Type B pancreatic cell (in vitro differentiated cells): ENCODE measurements at regions not wholly inside any gene's neighbourhood (a gene's known extent, or its start where the extent isn't known, plus 50 kb on each side); places are given as distances from the start of the nearest gene placed in this dataset.

Experiments
- DNase-seq: peaks from one replicate; pipeline ENCODE4 v3.0.0; 2021; ENCODE audit warnings: mixed read lengths; ENCODE audit not compliant: unreplicated experiment; ENCODE audit errors: extremely low spot score
- H3K27ac Mint-ChIP-seq: 2 replicates; pipeline ENCODE4 v1.8.0; 2021; ENCODE audit warnings: mild to moderate bottlenecking, mixed read lengths
- H3K27me3 Mint-ChIP-seq: 2 replicates; pipeline ENCODE4 v1.8.0; 2021; ENCODE audit warnings: mixed read lengths
- H3K36me3 Mint-ChIP-seq: 2 replicates; pipeline ENCODE4 v1.8.0; 2021; ENCODE audit warnings: mixed read lengths
- H3K4me1 Mint-ChIP-seq: one replicate; pipeline ENCODE4 v1.8.0; 2021; ENCODE audit warnings: mixed read lengths; ENCODE audit not compliant: unreplicated experiment
- H3K4me3 Mint-ChIP-seq: 2 replicates; pipeline ENCODE4 v1.8.0; 2021; ENCODE audit warnings: mild to moderate bottlenecking, mixed read lengths
- H3K9me3 Mint-ChIP-seq: 2 replicates; pipeline ENCODE4 v1.8.0; 2021; ENCODE audit warnings: mixed read lengths
- TF ChIP-seq, protein P1 (sequence below): fragments of 200-600 bp; sonication (generic); conservative IDR thresholded peaks from 2 replicates; pipeline ENCODE4 v1.5.0; 2021; ENCODE audit warnings: antibody characterized with exemption, mild to moderate bottlenecking

- TF ChIP-seq, protein P1, sequence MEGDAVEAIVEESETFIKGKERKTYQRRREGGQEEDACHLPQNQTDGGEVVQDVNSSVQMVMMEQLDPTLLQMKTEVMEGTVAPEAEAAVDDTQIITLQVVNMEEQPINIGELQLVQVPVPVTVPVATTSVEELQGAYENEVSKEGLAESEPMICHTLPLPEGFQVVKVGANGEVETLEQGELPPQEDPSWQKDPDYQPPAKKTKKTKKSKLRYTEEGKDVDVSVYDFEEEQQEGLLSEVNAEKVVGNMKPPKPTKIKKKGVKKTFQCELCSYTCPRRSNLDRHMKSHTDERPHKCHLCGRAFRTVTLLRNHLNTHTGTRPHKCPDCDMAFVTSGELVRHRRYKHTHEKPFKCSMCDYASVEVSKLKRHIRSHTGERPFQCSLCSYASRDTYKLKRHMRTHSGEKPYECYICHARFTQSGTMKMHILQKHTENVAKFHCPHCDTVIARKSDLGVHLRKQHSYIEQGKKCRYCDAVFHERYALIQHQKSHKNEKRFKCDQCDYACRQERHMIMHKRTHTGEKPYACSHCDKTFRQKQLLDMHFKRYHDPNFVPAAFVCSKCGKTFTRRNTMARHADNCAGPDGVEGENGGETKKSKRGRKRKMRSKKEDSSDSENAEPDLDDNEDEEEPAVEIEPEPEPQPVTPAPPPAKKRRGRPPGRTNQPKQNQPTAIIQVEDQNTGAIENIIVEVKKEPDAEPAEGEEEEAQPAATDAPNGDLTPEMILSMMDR = no peak
- DNase-seq = no peak
- Mint-ChIP-seq H3K27me3 (no peaks in the 10 kb centered on the region), H3K36me3 (no peaks in the 10 kb centered on the region), H3K4me1 (peaks cover 6% of the 10 kb centered on the region), H3K27ac (no peak overlapping the region), H3K9me3 (peaks cover 13% of the 10 kb centered on the region), H3K4me3 (no peak overlapping the region)
Measured at GRCh38 chr12:105455261-105455660, 124.8 kb downstream of the C12orf75 start.

- Mint-ChIP-seq H3K27me3 (no peaks in the 10 kb centered on the region), H3K36me3 (no peaks in the 10 kb centered on the region), H3K27ac (no peak overlapping the region), H3K4me1 (peaks cover 8% of the 10 kb centered on the region), H3K9me3 (peaks cover 13% of the 10 kb centered on the region), H3K4me3 (no peak overlapping the region)
- TF ChIP-seq, protein P1 = no peak
- DNase-seq = no peak
Measured at GRCh38 chr12:105457026-105457425, 126.5 kb downstream of the C12orf75 start.

DNA sequence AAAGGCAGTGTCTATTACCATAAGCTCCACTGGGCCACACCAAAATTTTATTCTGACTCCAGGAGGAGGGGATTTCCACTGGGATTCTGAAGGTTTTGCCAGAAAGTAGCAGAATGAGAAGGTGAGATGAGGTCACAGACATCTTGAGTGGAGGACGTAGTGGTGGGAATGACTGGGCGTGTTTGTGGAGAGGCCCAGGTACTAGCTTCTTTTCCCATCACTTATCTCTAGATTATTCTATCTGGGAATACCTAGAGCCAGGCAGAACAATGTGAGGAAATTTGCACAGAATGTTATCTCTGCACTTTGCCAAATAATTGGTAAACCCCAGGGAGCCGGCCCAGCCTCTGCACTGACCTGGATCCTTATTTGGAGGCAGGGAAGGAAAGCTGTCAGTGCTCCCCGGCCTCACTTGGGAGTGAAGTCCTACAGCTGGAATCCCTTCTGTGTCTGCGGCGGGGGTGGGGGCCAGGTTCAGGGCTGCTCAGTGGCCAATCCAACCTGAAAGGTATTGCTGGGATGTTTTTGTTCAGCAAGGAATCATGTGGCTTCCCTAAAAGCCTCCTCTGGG lies 129.4 kb downstream of the C12orf75 start:
- peaks cover 13% of the 10 kb centered on the region for H3K9me3 Mint-ChIP-seq
- H3K27ac Mint-ChIP-seq = no peak overlapping the region
- H3K36me3 Mint-ChIP-seq = no peaks in the 10 kb centered on the region

GRCh38 chr12:105461271-105461943 lies 130.9 kb downstream of the C12orf75 start:
- H3K4me1 Mint-ChIP-seq = peaks cover 8% of the 10 kb centered on the region
- H3K27ac Mint-ChIP-seq = no peak overlapping the region
- peaks cover 5% of the 10 kb centered on the region for H3K27me3 Mint-ChIP-seq
- DNase-seq = no peak
- TF ChIP-seq, protein P1 = no peak
- H3K4me3 Mint-ChIP-seq = no peak overlapping the region
- H3K36me3 Mint-ChIP-seq = no peaks in the 10 kb centered on the region
- peaks cover 13% of the 10 kb centered on the region for H3K9me3 Mint-ChIP-seq

More for the DNA sequence above, 129.4 kb downstream of the C12orf75 start:
- H3K4me3 Mint-ChIP-seq = no peak overlapping the region
- peaks cover 4% of the 10 kb centered on the region for H3K4me1 Mint-ChIP-seq
- no peak for DNase-seq
- TF ChIP-seq, protein P1 = no peak
- H3K27me3 Mint-ChIP-seq = peaks cover 5% of the 10 kb centered on the region

DNA sequence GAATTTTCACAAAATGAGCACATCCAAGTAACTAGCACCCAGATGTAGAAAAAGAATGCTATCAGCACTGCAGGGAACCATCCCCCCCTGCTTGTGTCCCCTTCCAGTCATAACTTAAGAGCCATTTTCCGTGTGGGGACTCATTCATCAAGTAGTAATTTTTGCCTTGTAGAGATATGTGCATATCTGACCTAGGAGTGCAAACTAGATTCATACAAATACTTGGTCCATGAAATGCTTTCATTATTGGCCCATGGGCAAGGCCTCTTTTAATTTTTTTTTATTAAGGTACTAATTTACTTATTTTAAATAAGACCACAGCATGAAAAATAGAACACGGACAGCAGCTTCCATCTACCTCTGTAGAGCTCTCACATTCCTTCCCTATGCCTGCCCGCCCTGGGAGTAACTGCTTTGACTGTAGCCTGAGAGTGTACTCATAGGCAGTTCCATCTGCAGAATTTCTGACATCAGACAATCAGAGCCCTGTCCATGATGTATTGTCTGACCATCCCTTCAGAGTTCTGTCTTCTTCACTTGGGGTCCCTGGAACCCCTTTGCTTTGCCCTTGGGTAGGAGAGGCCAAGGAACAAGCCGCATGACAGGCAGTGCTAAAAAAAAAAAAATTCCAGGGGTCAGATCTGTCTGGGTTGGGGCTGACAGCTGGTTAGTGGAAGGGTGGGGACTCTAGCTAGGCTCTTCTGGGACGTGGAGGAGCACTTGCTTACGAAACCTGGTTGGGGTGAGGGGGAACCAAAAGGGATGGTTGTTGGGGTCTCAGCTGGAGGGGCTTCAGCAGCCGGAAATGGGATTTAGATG lies 131.7 kb downstream of the C12orf75 start:
- Mint-ChIP-seq H3K27ac (no peak overlapping the region), H3K27me3 (peaks cover 5% of the 10 kb centered on the region), H3K36me3 (no peaks in the 10 kb centered on the region), H3K4me1 (peaks cover 14% of the 10 kb centered on the region), H3K9me3 (peaks cover 13% of the 10 kb centered on the region), H3K4me3 (no peak overlapping the region)
- TF ChIP-seq, protein P1 = no peak
- no peak for DNase-seq
